GM12891 (cell line): ENCODE measurements at regions not wholly inside any gene's neighbourhood (a gene's known extent, or its start where the extent isn't known, plus 50 kb on each side); places are given as distances from the start of the nearest gene placed in this dataset.
"Not testable (repeated sequence)": the region's sequence is repeated elsewhere in the genome, so short reads cannot be mapped to it uniquely, and the experiment has no call there.

Source experiments
- DNase-seq: peaks from one replicate; pipeline ENCODE4 v3.0.0; 2011; ENCODE audit warnings: low spot score; ENCODE audit not compliant: insufficient read length
- FAIRE-seq: peaks from 2 replicates; lab custom pipeline; 2011; peaks lifted over from hg19 to GRCh38; lab: Jason Lieb, UNC
- PAX5 ChIP-seq: IDR thresholded peaks from 2 replicates; pipeline ENCODE4 v1.6.1; 2011; ENCODE audit warnings: low read length, moderate library complexity, mild to moderate bottlenecking; ENCODE audit not compliant: insufficient read depth, severe bottlenecking
- POLR2A ChIP-seq: IDR thresholded peaks from 2 replicates; pipeline ENCODE4 v1.6.1; 2011; ENCODE audit warnings: low read depth, low read length, control low read depth
- POLR2AphosphoS5 ChIP-seq: IDR thresholded peaks from 2 replicates; pipeline ENCODE4 v1.6.1; 2011; ENCODE audit warnings: low read depth, low read length, control low read depth
- POU2F2 ChIP-seq: IDR thresholded peaks from 2 replicates; pipeline ENCODE4 v1.6.1; 2011; ENCODE audit warnings: low read depth, mild to moderate bottlenecking, control low read depth, low read length, moderate library complexity
- SPI1 ChIP-seq: IDR thresholded peaks from 2 replicates; pipeline ENCODE4 v1.6.1; 2011; ENCODE audit warnings: low read depth, low read length, control low read depth
- TAF1 ChIP-seq: IDR thresholded peaks from 2 replicates; pipeline ENCODE4 v1.6.1; 2011; ENCODE audit warnings: low read depth, low read length, control low read depth

GRCh38 chr2:18286897-18287296 lies 273.6 kb downstream of the RDH14 start:
- no peak for FAIRE-seq
- TF ChIP-seq POLR2AphosphoS5 (no peak), TAF1 (no peak), POU2F2 (no peak), POLR2A (no peak), PAX5 (no peak), SPI1 (no peak)

GRCh38 chr2:18284331-18284730 lies 276.1 kb downstream of the RDH14 start:
- DNase-seq: no peak
- no peak for FAIRE-seq
- TF ChIP-seq POU2F2 (no peak), POLR2AphosphoS5 (no peak), SPI1 (no peak), PAX5 (no peak), POLR2A (no peak)

More at GRCh38 chr2:18286897-18287296, 273.6 kb downstream of the RDH14 start:
- DNase-seq: no peak

- DNase-seq (no peak), FAIRE-seq (no peak)
- TF ChIP-seq POLR2A (no peak), POLR2AphosphoS5 (no peak), SPI1 (no peak), TAF1 (no peak), POU2F2 (no peak), PAX5 (no peak)
Observed at GRCh38 chr2:18282026-18282425, 278.4 kb downstream of the RDH14 start.

GRCh38 chr2:18276583-18277075 lies 283.8 kb downstream of the RDH14 start:
- DNase-seq: no peak
- no peak for FAIRE-seq
- TF ChIP-seq POLR2AphosphoS5 (no peak), SPI1 (no peak), PAX5 (no peak), TAF1 (no peak), POLR2A (no peak), POU2F2 (no peak)

GRCh38 chr2:18273205-18273604 lies 287.2 kb downstream of the RDH14 start:
- FAIRE-seq (no peak), DNase-seq (no peak)
- TF ChIP-seq POU2F2: no peak
- no peak for TF ChIP-seq POLR2A
- TF ChIP-seq SPI1: no peak
- no peak for TF ChIP-seq POLR2AphosphoS5
- no peak for TF ChIP-seq PAX5
- no peak for TF ChIP-seq TAF1

GRCh38 chr2:18272148-18272494 lies 288.3 kb downstream of the RDH14 start:
- no peak for DNase-seq
- TF ChIP-seq POU2F2 (no peak), SPI1 (no peak), POLR2AphosphoS5 (no peak)
- FAIRE-seq: no peak

GRCh38 chr2:18271370-18272147 lies 288.9 kb downstream of the RDH14 start:
- no peak for DNase-seq
- FAIRE-seq: no peak
- no peak for TF ChIP-seq SPI1
- no peak for TF ChIP-seq PAX5
- no peak for TF ChIP-seq TAF1
- TF ChIP-seq POU2F2: no peak
- no peak for TF ChIP-seq POLR2A
- no peak for TF ChIP-seq POLR2AphosphoS5

GRCh38 chr2:18268400-18268799 lies 292.1 kb downstream of the RDH14 start:
- FAIRE-seq (no peak), DNase-seq (no peak)
- TF ChIP-seq TAF1 (no peak), POU2F2 (no peak)

- no peak for FAIRE-seq
- DNase-seq: no peak
- TF ChIP-seq POLR2A: no peak
- no peak for TF ChIP-seq POLR2AphosphoS5
- TF ChIP-seq POU2F2: no peak
- TF ChIP-seq PAX5: no peak
- no peak for TF ChIP-seq SPI1
- no peak for TF ChIP-seq TAF1
Observed at GRCh38 chr2:18267501-18267900, 293.0 kb downstream of the RDH14 start.

GRCh38 chr2:18266699-18267098 lies 293.8 kb downstream of the RDH14 start:
- not testable (repeated sequence) for FAIRE-seq, DNase-seq

- TF ChIP-seq POLR2AphosphoS5: no peak
- no peak for TF ChIP-seq TAF1
- TF ChIP-seq PAX5: no peak
- no peak for TF ChIP-seq POU2F2
- no peak for TF ChIP-seq POLR2A
- no peak for TF ChIP-seq SPI1
- DNase-seq (no peak), FAIRE-seq (no peak)
Observed at GRCh38 chr2:18265614-18266586, 294.6 kb downstream of the RDH14 start.
